ENCODE measurements at regions not wholly inside any gene's neighbourhood (a gene's known extent, or its start where the extent isn't known, plus 50 kb on each side); places are given as distances from the start of the nearest gene placed in this dataset.

GRCh38 chr10:83119346-83119745 is 1020.0 kb upstream of the GHITM start:
- no peaks in the 10 kb centered on the region for H3K27me3 Mint-ChIP-seq
- H3K27ac Mint-ChIP-seq = no peak overlapping the region
- no peaks in the 10 kb centered on the region for H3K36me3 Mint-ChIP-seq
- no peak for DNase-seq
- no peaks in the 10 kb centered on the region for H3K4me1 Mint-ChIP-seq
- CTCF ChIA-PET = no interaction called here
- no peak overlapping the region for H3K4me3 Mint-ChIP-seq
- peaks cover 6% of the 10 kb centered on the region for H3K9me3 Mint-ChIP-seq

- no peaks in the 10 kb centered on the region for H3K4me1 Mint-ChIP-seq
- no peaks in the 10 kb centered on the region for H3K36me3 Mint-ChIP-seq
- CTCF ChIA-PET = no interaction called here
- H3K4me3 Mint-ChIP-seq = no peak overlapping the region
- no peaks in the 10 kb centered on the region for H3K27me3 Mint-ChIP-seq
- H3K27ac Mint-ChIP-seq = no peak overlapping the region
- no peak for DNase-seq
- H3K9me3 Mint-ChIP-seq = peaks cover 10% of the 10 kb centered on the region
These were observed 1017.0 kb upstream of the GHITM start for GRCh38 chr10:83122336-83122735.

GRCh38 chr10:83127942-83128575 is 1011.2 kb upstream of the GHITM start:
- CTCF ChIA-PET = no interaction called here
- DNase-seq = no peak
- H3K9me3 Mint-ChIP-seq = peaks cover 21% of the 10 kb centered on the region
- no peaks in the 10 kb centered on the region for H3K4me1 Mint-ChIP-seq
- no peak overlapping the region for H3K27ac Mint-ChIP-seq
- no peaks in the 10 kb centered on the region for H3K36me3 Mint-ChIP-seq
- no peak overlapping the region for H3K4me3 Mint-ChIP-seq
- H3K27me3 Mint-ChIP-seq = no peaks in the 10 kb centered on the region

GRCh38 chr10:83140811-83141210 is 998.5 kb upstream of the GHITM start:
- CTCF ChIA-PET = no interaction called here
- Mint-ChIP-seq H3K9me3 (peaks cover 8% of the 10 kb centered on the region), H3K27me3 (no peaks in the 10 kb centered on the region), H3K36me3 (no peaks in the 10 kb centered on the region), H3K27ac (no peak overlapping the region), H3K4me3 (no peak overlapping the region), H3K4me1 (no peaks in the 10 kb centered on the region)
- DNase-seq = no peak

GRCh38 chr10:83142074-83142563 is 997.2 kb upstream of the GHITM start:
- no peaks in the 10 kb centered on the region for H3K36me3 Mint-ChIP-seq
- H3K9me3 Mint-ChIP-seq = peaks cover 8% of the 10 kb centered on the region
- H3K27me3 Mint-ChIP-seq = no peaks in the 10 kb centered on the region
- CTCF ChIA-PET = no interaction called here
- H3K4me1 Mint-ChIP-seq = no peaks in the 10 kb centered on the region
- H3K4me3 Mint-ChIP-seq = no peak overlapping the region
- no peak for DNase-seq
- H3K27ac Mint-ChIP-seq = no peak overlapping the region

GRCh38 chr10:83144461-83144860 is 994.8 kb upstream of the GHITM start:
- DNase-seq = no peak
- H3K36me3 Mint-ChIP-seq = no peaks in the 10 kb centered on the region
- CTCF ChIA-PET = no interaction called here
- no peaks in the 10 kb centered on the region for H3K4me1 Mint-ChIP-seq
- no peak overlapping the region for H3K27ac Mint-ChIP-seq
- no peak overlapping the region for H3K4me3 Mint-ChIP-seq
- H3K27me3 Mint-ChIP-seq = no peaks in the 10 kb centered on the region
- peaks cover 10% of the 10 kb centered on the region for H3K9me3 Mint-ChIP-seq

GRCh38 chr10:83153714-83154113 is 985.6 kb upstream of the GHITM start:
- CTCF ChIA-PET = no interaction called here
- H3K36me3 Mint-ChIP-seq = no peaks in the 10 kb centered on the region
- no peaks in the 10 kb centered on the region for H3K4me1 Mint-ChIP-seq
- H3K4me3 Mint-ChIP-seq = no peak overlapping the region
- no peaks in the 10 kb centered on the region for H3K27me3 Mint-ChIP-seq
- no peak for DNase-seq
- H3K27ac Mint-ChIP-seq = no peak overlapping the region
- H3K9me3 Mint-ChIP-seq = no peaks in the 10 kb centered on the region

- no peaks in the 10 kb centered on the region for H3K4me1 Mint-ChIP-seq
- H3K4me3 Mint-ChIP-seq = no peak overlapping the region
- H3K9me3 Mint-ChIP-seq = no peaks in the 10 kb centered on the region
- CTCF ChIA-PET = no interaction called here
- H3K36me3 Mint-ChIP-seq = no peaks in the 10 kb centered on the region
- no peak overlapping the region for H3K27ac Mint-ChIP-seq
- H3K27me3 Mint-ChIP-seq = no peaks in the 10 kb centered on the region
- no peak for DNase-seq
These were observed 975.2 kb upstream of the GHITM start for GRCh38 chr10:83164156-83164555.

- no peaks in the 10 kb centered on the region for H3K36me3 Mint-ChIP-seq
- no peaks in the 10 kb centered on the region for H3K4me1 Mint-ChIP-seq
- CTCF ChIA-PET = no interaction called here
- no peak overlapping the region for H3K4me3 Mint-ChIP-seq
- DNase-seq = no peak
- H3K27ac Mint-ChIP-seq = no peak overlapping the region
- no peaks in the 10 kb centered on the region for H3K27me3 Mint-ChIP-seq
- H3K9me3 Mint-ChIP-seq = no peaks in the 10 kb centered on the region
These were observed 974.0 kb upstream of the GHITM start for GRCh38 chr10:83165265-83165664.

- DNase-seq = no peak
- CTCF ChIA-PET = no interaction called here
- Mint-ChIP-seq H3K4me3 (no peak overlapping the region), H3K4me1 (no peaks in the 10 kb centered on the region), H3K27me3 (no peaks in the 10 kb centered on the region), H3K36me3 (no peaks in the 10 kb centered on the region), H3K27ac (no peak overlapping the region), H3K9me3 (peaks cover 2% of the 10 kb centered on the region)
These were observed 973.0 kb upstream of the GHITM start for GRCh38 chr10:83166344-83166743.

GRCh38 chr10:83167081-83167480 is 972.2 kb upstream of the GHITM start:
- Mint-ChIP-seq H3K27me3 (no peaks in the 10 kb centered on the region), H3K9me3 (peaks cover 2% of the 10 kb centered on the region), H3K4me3 (no peak overlapping the region), H3K27ac (no peak overlapping the region), H3K36me3 (no peaks in the 10 kb centered on the region), H3K4me1 (no peaks in the 10 kb centered on the region)
- CTCF ChIA-PET = no interaction called here
- no peak for DNase-seq

GRCh38 chr10:83176901-83177300 is 962.4 kb upstream of the GHITM start:
- Mint-ChIP-seq H3K36me3 (no peaks in the 10 kb centered on the region), H3K4me1 (no peaks in the 10 kb centered on the region), H3K4me3 (no peak overlapping the region), H3K27ac (no peak overlapping the region), H3K27me3 (no peaks in the 10 kb centered on the region), H3K9me3 (peaks cover 6% of the 10 kb centered on the region)
- DNase-seq = no peak
- CTCF ChIA-PET = no interaction called here

GRCh38 chr10:83178526-83178925 is 960.8 kb upstream of the GHITM start:
- Mint-ChIP-seq H3K4me1 (no peaks in the 10 kb centered on the region), H3K27me3 (no peaks in the 10 kb centered on the region), H3K27ac (no peak overlapping the region), H3K36me3 (no peaks in the 10 kb centered on the region), H3K4me3 (no peak overlapping the region), H3K9me3 (peaks cover 6% of the 10 kb centered on the region)
- CTCF ChIA-PET = no interaction called here
- DNase-seq = no peak

GRCh38 chr10:83179371-83179770 is 959.9 kb upstream of the GHITM start:
- H3K27me3 Mint-ChIP-seq = no peaks in the 10 kb centered on the region
- H3K4me3 Mint-ChIP-seq = no peak overlapping the region
- DNase-seq = no peak
- no peaks in the 10 kb centered on the region for H3K36me3 Mint-ChIP-seq
- no peak overlapping the region for H3K27ac Mint-ChIP-seq
- no peaks in the 10 kb centered on the region for H3K4me1 Mint-ChIP-seq
- peaks cover 6% of the 10 kb centered on the region for H3K9me3 Mint-ChIP-seq
- CTCF ChIA-PET = no interaction called here

GRCh38 chr10:83182076-83182475 is 957.2 kb upstream of the GHITM start:
- H3K4me3 Mint-ChIP-seq = no peak overlapping the region
- CTCF ChIA-PET = no interaction called here
- no peaks in the 10 kb centered on the region for H3K4me1 Mint-ChIP-seq
- no peaks in the 10 kb centered on the region for H3K27me3 Mint-ChIP-seq
- no peak for DNase-seq
- no peaks in the 10 kb centered on the region for H3K36me3 Mint-ChIP-seq
- no peak overlapping the region for H3K27ac Mint-ChIP-seq
- peaks cover 6% of the 10 kb centered on the region for H3K9me3 Mint-ChIP-seq

- no peaks in the 10 kb centered on the region for H3K36me3 Mint-ChIP-seq
- H3K9me3 Mint-ChIP-seq = peaks cover 6% of the 10 kb centered on the region
- no peak for DNase-seq
- no peaks in the 10 kb centered on the region for H3K4me1 Mint-ChIP-seq
- CTCF ChIA-PET = no interaction called here
- H3K27ac Mint-ChIP-seq = no peak overlapping the region
- H3K4me3 Mint-ChIP-seq = no peak overlapping the region
- H3K27me3 Mint-ChIP-seq = no peaks in the 10 kb centered on the region
These were observed 954.7 kb upstream of the GHITM start for GRCh38 chr10:83184641-83185040.

Data from activated naive CD4-positive, alpha-beta T cell treated with anti-CD3 and anti-CD28 coated beads, Interleukin-2, amount 10 ng/mL, durations not matched to agents 7 days and 5 days (primary cell).